Heart left ventricle (tissue), 16 donors: ENCODE measurements at regions not wholly inside any gene's neighbourhood (a gene's known extent, or its start where the extent isn't known, plus 50 kb on each side); places are given as distances from the start of the nearest gene placed in this dataset.

Experiments used
- ATAC-seq, 4 donors: fragments of 200-7000 bp; cut with Tn5 transposase; one replicate each; pipeline ENCODE4 v1.9.1; 2020 to 2022; ENCODE audit warnings: moderate library complexity in 4 of 4, mild to moderate bottlenecking in 3 of 4, moderate number of reproducible peaks in 1 of 4
- DNase-seq, 5 donors: peaks; one replicate each; pipeline ENCODE4 v3.0.0-alpha.2; 2020
- H3K27ac ChIP-seq, 12 donors: fragments of 200-600 bp; sonication (generic) in 4 of 12; one replicate each; pipeline versions ENCODE4 v1.5.0 to v1.8.0; 2016 to 2022; ENCODE audit warnings: mild to moderate bottlenecking in 2 of 12
- H3K27me3 ChIP-seq, 9 donors: fragments of 200-600 bp; sonication (generic) in 2 of 9; one replicate each; pipeline versions ENCODE4 v1.5.1 to v1.8.0; 2016 to 2022; ENCODE audit warnings: mild to moderate bottlenecking in 3 of 9
- H3K36me3 ChIP-seq, 9 donors: fragments of 200-600 bp; sonication (generic) in 2 of 9; one replicate each; pipeline versions ENCODE4 v1.5.0 to v1.8.0; 2018 to 2022; ENCODE audit warnings: mild to moderate bottlenecking in 2 of 9
- H3K4me1 ChIP-seq, 12 donors: fragments of 200-600 bp; sonication (generic) in 4 of 12; one replicate each; pipeline versions ENCODE4 v1.5.0 to v1.8.0; 2016 to 2022; ENCODE audit warnings: mild to moderate bottlenecking in 3 of 12
- H3K4me3 ChIP-seq, 12 donors: fragments of 200-600 bp; sonication (generic) in 4 of 12; one replicate each; pipeline versions ENCODE4 v1.5.0 to v1.8.0; 2017 to 2022; ENCODE audit warnings: mild to moderate bottlenecking in 9 of 12, moderate library complexity in 4 of 12
- H3K9me3 ChIP-seq, 12 donors: fragments of 200-600 bp; sonication (generic) in 4 of 12; one replicate each; pipeline versions ENCODE4 v1.5.0 to v1.8.0; 2016 to 2022; ENCODE audit warnings: mild to moderate bottlenecking in 1 of 12
- CTCF ChIP-seq, 12 donors: fragments of 200-600 bp; sonication (generic) in 4 of 12; IDR thresholded peaks; one replicate each; pipeline versions ENCODE4 v1.5.0 to v1.8.0; 2018 to 2022; ENCODE audit warnings: antibody characterized with exemption in 12 of 12, mild to moderate bottlenecking in 5 of 12
- POLR2A ChIP-seq, 2 donors: fragments of 450-650 bp; IDR thresholded peaks; one replicate each; pipeline ENCODE4 v1.6.1; 2017; ENCODE audit warnings: antibody characterized with exemption in 2 of 2, mild to moderate bottlenecking in 2 of 2, moderate library complexity in 2 of 2
- WGBS, 4 donors: extraction: QIAGEN DNeasy Blood & Tissue Kit in 2 of 4; methylation state at CpG; one replicate each; pipeline versions ENCODE4 v1.1.5 to v1.1.7; 2013 to 2018; 5-methylcytosine and 5-hydroxymethylcytosine counted together
- intact Hi-C, 10 donors: fragments of 100-400 bp; cut with DNase I; formaldehyde crosslinking; loops; one replicate each; pipeline versions ENCODE4 v1.11.1 to v1.14.2; 2022
- donor health status: ischemic (EF 13 %, LVEDD 7.1; RV severe dilation, severe dysfunction).
- donor health status: healthy with polysubstance abuse.
- donor health status: DM: no; HTN: yes; CAD: no.
- donor health status: DM: no; HTN: no; CAD: no.
- donor health status: ischemic (EF 25% LVEDD 6.9; RV normal size, moderate dysfunction).
- donor health status: ischemic (EF 25% LVEDD 5.7; RV mildly dilated, moderate dysfunction).
- donor health status: healthy.
- donor health status: DM: yes; HTN: yes; CAD: no.
- donor health status: ischemic (EF 35%, LVEDD 5.7; RV mildly dilated, moderate dysfunction).
- donor health status: nonischemic (EF 11% LVEDD 7.7; RV severe dilation, severe dysfunction).
- donor health status: DM: yes; HTN: yes; CAD: no.
- donor health status: PGD.
- donor health status: ischemic (EF 29% LVEDD 5.4; RV normal size, mild dysfunction).
- donor health status: nonischemic (EF 23%, LVEDD 6.1; RV moderate dilation, normal function).

GRCh38 chr1:75996196-75996595 lies 64.0 kb upstream of the ASB17 start:
- TF ChIP-seq CTCF (IDR thresholded peaks at IDR 0.05) (no peak), POLR2A (IDR thresholded peaks at IDR 0.05) (no peak)
- H3K9me3 ChIP-seq, result no peaks in the 10 kb centered on the region
- no peaks in the 10 kb centered on the region for H3K4me1 ChIP-seq
- H3K4me3 ChIP-seq, result no peak overlapping the region
- ATAC-seq (no peak), DNase-seq (no peak)
- 70 to 95% (median 81%) methylated on average over 1 of the region's 1 CpG for WGBS, 4 donors
- H3K36me3 ChIP-seq, result no peaks in the 10 kb centered on the region
- intact Hi-C loops, result loop anchor here in 2 of 10 donors (10.0 kb wide), 2 partner anchors 159 to 1149 kb away; no protein-coding TSS in a partner anchor
- no peak overlapping the region for H3K27ac ChIP-seq
- H3K27me3 ChIP-seq, result no peaks in the 10 kb centered on the region

GRCh38 chr1:75999034-75999433 lies 66.8 kb upstream of the ASB17 start:
- intact Hi-C loops, result loop anchor here in 2 of 10 donors (10.0 kb wide), 2 partner anchors 156 to 1146 kb away; no protein-coding TSS in a partner anchor
- Histone ChIP-seq H3K27ac (no peak overlapping the region), H3K4me1 (no peaks in the 10 kb centered on the region), H3K27me3 (no peaks in the 10 kb centered on the region), H3K4me3 (no peak overlapping the region), H3K36me3 (no peaks in the 10 kb centered on the region), H3K9me3 (no peaks in the 10 kb centered on the region)
- 88 to 92% (median 90%) methylated on average over 2 of the region's 2 CpGs for WGBS, 4 donors
- no peak for ATAC-seq
- TF ChIP-seq CTCF (IDR thresholded peaks at IDR 0.05), result no peak
- no peak for TF ChIP-seq POLR2A (IDR thresholded peaks at IDR 0.05)
- DNase-seq, result no peak

GRCh38 chr1:76003946-76004345 lies 70.6 kb upstream of the ST6GALNAC3 start:
- Histone ChIP-seq H3K4me1 (no peaks in the 10 kb centered on the region), H3K36me3 (no peaks in the 10 kb centered on the region), H3K27me3 (no peaks in the 10 kb centered on the region), H3K27ac (no peak overlapping the region), H3K4me3 (no peak overlapping the region), H3K9me3 (no peaks in the 10 kb centered on the region)
- ATAC-seq (no peak), DNase-seq (no peak)
- intact Hi-C loops, result no loop called here
- TF ChIP-seq POLR2A (IDR thresholded peaks at IDR 0.05) (no peak), CTCF (IDR thresholded peaks at IDR 0.05) (no peak)
- 88 to 94% (median 93%) methylated on average over 1 of the region's 1 CpG for WGBS, 4 donors

- Histone ChIP-seq H3K27me3 (no peaks in the 10 kb centered on the region), H3K9me3 (no peaks in the 10 kb centered on the region), H3K4me1 (no peaks in the 10 kb centered on the region), H3K36me3 (no peaks in the 10 kb centered on the region), H3K4me3 (no peak overlapping the region), H3K27ac (no peak overlapping the region)
- DNase-seq (no peak), ATAC-seq (no peak)
- WGBS, 4 donors, result 76 to 86% (median 81%) methylated on average over 4 of the region's 4 CpGs
- intact Hi-C loops, result no loop called here
- TF ChIP-seq CTCF (IDR thresholded peaks at IDR 0.05) (no peak), POLR2A (IDR thresholded peaks at IDR 0.05) (no peak)
These were observed 68.8 kb upstream of the ST6GALNAC3 start for GRCh38 chr1:76005765-76006164.
